Activated T-helper 1 cell treated with Interleukin-2 at 50 U/mL for 16 hours (primary cell): ENCODE measurements at regions not wholly inside any gene's neighbourhood (a gene's known extent, or its start where the extent isn't known, plus 50 kb on each side); places are given as distances from the start of the nearest gene placed in this dataset.
A peak's percentile ranks its signal among the peaks of the same experiment; 100 is the strongest.
"Not testable (repeated sequence)": the region's sequence is repeated elsewhere in the genome, so short reads cannot be mapped to it uniquely, and the experiment has no call there.

Experiments used
- DNase-seq: peaks from one replicate; pipeline ENCODE4 v3.0.0-alpha.2; 2020; ENCODE audit warnings: low read depth

- DNase-seq: no peak
Observed at GRCh38 chrX:73944563-73944908, 92.0 kb upstream of the XIST start.

GRCh38 chrX:73943693-73944562 lies 91.4 kb upstream of the XIST start:
- DNase-seq: peak; percentile 85

- DNase-seq: no peak
Observed at GRCh38 chrX:73940893-73941470, 88.5 kb upstream of the XIST start.

- DNase-seq: not testable (repeated sequence)
Observed at GRCh38 chrX:73937843-73938242, 85.3 kb upstream of the XIST start.

- no peak for DNase-seq
Observed at GRCh38 chrX:73932522-73932921, 80.0 kb upstream of the XIST start.

GRCh38 chrX:73930300-73930699 lies 77.8 kb upstream of the XIST start:
- no peak for DNase-seq

GRCh38 chrX:73922856-73923455 lies 70.4 kb upstream of the XIST start:
- DNase-seq: no peak

GRCh38 chrX:73916931-73917667 lies 64.6 kb upstream of the XIST start:
- DNase-seq: no peak

- DNase-seq: no peak
Observed at GRCh38 chrX:73916489-73916888, 64.0 kb upstream of the XIST start.

GRCh38 chrX:73914792-73915191 lies 62.3 kb upstream of the XIST start:
- DNase-seq: not testable (repeated sequence)

GRCh38 chrX:73913580-73913979 lies 61.1 kb upstream of the XIST start:
- DNase-seq: no peak

GRCh38 chrX:73911946-73912345 lies 59.4 kb upstream of the XIST start:
- not testable (repeated sequence) for DNase-seq

GRCh38 chrX:73905749-73906374 lies 53.3 kb upstream of the XIST start:
- DNase-seq: not testable (repeated sequence)

- DNase-seq: no peak
Observed at GRCh38 chrX:73903941-73904340, 51.4 kb upstream of the XIST start.
